ENCODE measurements at regions not wholly inside any gene's neighbourhood (a gene's known extent, or its start where the extent isn't known, plus 50 kb on each side); places are given as distances from the start of the nearest gene placed in this dataset.

DNA sequence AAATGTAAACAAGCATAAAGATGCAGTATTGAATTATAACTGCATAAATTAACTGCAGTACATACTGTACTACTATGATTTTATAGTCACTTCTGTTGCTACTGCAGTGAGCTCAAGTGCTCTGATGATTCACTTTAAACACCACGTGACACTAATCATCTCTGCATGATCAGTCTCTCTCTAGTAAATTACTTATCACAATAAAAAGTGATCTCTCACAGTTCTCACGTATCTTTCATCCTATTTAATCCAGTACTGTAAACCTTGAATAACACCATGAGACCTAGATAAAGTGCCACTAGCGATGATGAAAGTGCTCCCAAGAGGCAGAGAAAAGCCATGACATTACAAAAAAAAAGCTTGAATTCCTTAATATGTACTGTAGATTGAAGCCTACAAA, 1242.0 kb downstream of the AMY1C start:
- TF ChIP-seq CTCF (IDR thresholded peaks at IDR 0.05) (no peak), POLR2A (IDR thresholded peaks at IDR 0.05) (no peak)
